ENCODE measurements at regions not wholly inside any gene's neighbourhood (a gene's known extent, or its start where the extent isn't known, plus 50 kb on each side); places are given as distances from the start of the nearest gene placed in this dataset.

DNA sequence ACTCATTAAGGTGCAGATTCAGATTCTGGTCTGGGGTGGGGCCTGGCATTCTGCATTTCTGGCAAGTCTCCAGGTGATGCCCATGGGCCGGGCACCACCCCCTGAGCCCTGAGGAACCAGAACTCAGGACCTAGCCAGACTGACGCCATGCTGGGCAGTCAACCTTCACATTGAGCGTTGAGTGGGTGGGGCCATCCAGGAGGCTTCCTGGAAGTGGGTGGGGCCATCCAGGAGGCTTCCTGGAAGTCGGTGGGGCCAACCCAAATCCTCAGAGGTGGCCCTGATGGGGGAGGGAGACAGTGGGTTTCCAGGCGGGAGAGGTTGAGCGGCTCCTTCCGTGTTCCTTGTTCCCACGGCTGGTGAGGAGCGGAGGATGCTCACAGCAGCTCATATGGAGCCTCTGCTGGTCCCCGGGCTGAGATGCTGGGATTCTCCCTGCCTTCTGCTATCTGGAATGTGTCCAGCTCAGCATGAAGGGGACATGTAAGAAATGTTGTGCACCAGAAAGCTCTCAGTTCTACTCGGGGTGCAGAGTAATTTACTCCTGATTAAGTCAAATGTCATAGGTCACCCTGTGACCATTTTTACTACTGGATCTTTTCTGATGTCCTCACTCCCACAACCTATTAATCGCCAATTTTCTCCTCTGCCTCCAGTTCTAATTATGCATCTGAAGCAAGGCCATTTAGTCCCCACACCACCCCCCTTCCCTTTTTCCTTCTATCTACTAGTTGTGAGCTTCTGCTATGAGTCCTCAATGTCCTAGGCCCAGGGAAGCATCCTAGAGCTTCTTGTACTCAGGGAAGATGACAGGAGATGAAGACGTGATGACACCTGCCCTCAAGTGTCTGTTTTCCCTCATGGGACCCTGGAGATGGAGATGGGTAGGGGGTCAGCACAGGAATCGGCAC lies 435.4 kb downstream of the PTPRU start:
- BruUV-seq (replicated peaks), result no TSS peak
- TF ChIP-seq JUND (CRISPR knock-in tag; IDR thresholded peaks at IDR 0.05) (no peak), YY1 (IDR thresholded peaks at IDR 0.05; ENCODE audit: insufficient read depth, insufficient replicate concordance, low read depth, low read length) (no peak)
- Histone ChIP-seq H3K4me1 (ENCODE audit: insufficient read depth, low read length) (no peaks in the 10 kb centered on the region), H3K27me3 (ENCODE audit: control insufficient read depth in 1 of 2, insufficient read depth in 2 of 2, low read length in 2 of 2) (no peaks in the 10 kb centered on the region; a peak in 1 of 5 replicates), H3K79me2 (ENCODE audit: insufficient read depth, low read length) (no peaks in the 10 kb centered on the region), H2AFZ (ENCODE audit: low read length) (no peak overlapping the region), H4K20me1 (ENCODE audit: insufficient read depth, low read length) (no peaks in the 10 kb centered on the region), H3K9ac (ENCODE audit: insufficient read depth, low read depth, low read length) (no peak overlapping the region), H3K36me3 (replicated peaks in 1 of 2; ENCODE audit: control insufficient read depth in 1 of 2, insufficient read depth in 2 of 2, low read length in 2 of 2) (no peaks in the 10 kb centered on the region), H3K9me3 (ENCODE audit: low read length) (no peaks in the 10 kb centered on the region), H3K4me2 (ENCODE audit: low read depth, low read length) (no peak overlapping the region), H3K4me3 (replicated peaks in 1 of 3; ENCODE audit: insufficient read depth in 1 of 3, low read depth in 2 of 3, low read length in 3 of 3) (no peak overlapping the region), H3K27ac (ENCODE audit: extremely low read length, insufficient read depth, low read length) (no peak overlapping the region)
- in situ Hi-C loops (cut with HindIII; ENCODE audit: extremely low pct_ligation_motif_present, low pct_unique_long_range_greater_than_20kb) (no loop called here), intact Hi-C loops (cut with micrococcal nuclease; ENCODE audit: unreplicated experiment) (no loop called here)
- ATAC-seq (no peak), FAIRE-seq (no peak), DNase-seq (ENCODE audit: low spot score) (no peak)
- ChIA-PET POLR2A (no interaction called here), CTCF (ENCODE audit: low intra/inter-chr PET ratio, low total read pairs) (no interaction called here)
- 0% methylated on average over 4 of the region's 14 CpGs for WGBS (ENCODE audit: low lambda C conversion rate)

DNA sequence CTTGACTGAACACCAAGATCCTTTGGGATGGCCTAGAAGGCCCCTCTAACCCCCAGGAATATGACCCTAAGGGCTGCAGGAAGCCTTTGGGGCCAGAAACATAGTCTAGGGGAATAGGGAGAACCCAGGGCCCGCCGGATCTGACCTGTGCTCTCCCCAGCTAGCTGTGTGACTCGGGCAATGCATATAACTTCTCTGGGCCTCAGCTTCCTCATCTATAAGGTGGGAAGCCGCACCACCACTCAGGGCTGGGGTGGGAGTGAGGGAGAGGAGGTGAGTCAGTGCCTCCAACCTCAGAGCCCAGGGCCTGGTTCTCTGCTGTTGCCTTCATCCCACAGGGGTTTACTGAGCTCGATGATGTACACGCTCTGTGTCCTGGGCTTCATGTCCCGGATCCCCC lies 434.4 kb downstream of the PTPRU start:
- Histone ChIP-seq H3K4me2 (ENCODE audit: low read depth, low read length) (no peak overlapping the region), H3K4me3 (replicated peaks in 1 of 3; ENCODE audit: insufficient read depth in 1 of 3, low read depth in 2 of 3, low read length in 3 of 3) (no peak overlapping the region), H3K27me3 (ENCODE audit: control insufficient read depth in 1 of 2, insufficient read depth in 2 of 2, low read length in 2 of 2) (no peaks in the 10 kb centered on the region; a peak in 1 of 5 replicates), H2AFZ (ENCODE audit: low read length) (no peak overlapping the region), H3K4me1 (ENCODE audit: insufficient read depth, low read length) (no peaks in the 10 kb centered on the region), H4K20me1 (ENCODE audit: insufficient read depth, low read length) (no peaks in the 10 kb centered on the region), H3K9ac (ENCODE audit: insufficient read depth, low read depth, low read length) (no peak overlapping the region), H3K27ac (ENCODE audit: extremely low read length, insufficient read depth, low read length) (no peak overlapping the region), H3K79me2 (ENCODE audit: insufficient read depth, low read length) (no peaks in the 10 kb centered on the region), H3K9me3 (ENCODE audit: low read length) (no peaks in the 10 kb centered on the region), H3K36me3 (replicated peaks in 1 of 2; ENCODE audit: control insufficient read depth in 1 of 2, insufficient read depth in 2 of 2, low read length in 2 of 2) (no peaks in the 10 kb centered on the region)
- ChIA-PET CTCF (ENCODE audit: low intra/inter-chr PET ratio, low total read pairs) (no interaction called here), POLR2A (no interaction called here)
- in situ Hi-C loops (cut with HindIII; ENCODE audit: extremely low pct_ligation_motif_present, low pct_unique_long_range_greater_than_20kb) (no loop called here), intact Hi-C loops (cut with micrococcal nuclease; ENCODE audit: unreplicated experiment) (no loop called here)
- DNase-seq (ENCODE audit: low spot score), result no peak
- WGBS (ENCODE audit: low lambda C conversion rate), result no CpG with 5 or more reads among the region's 7 CpGs
- FAIRE-seq, result no peak
- BruUV-seq (replicated peaks), result no TSS peak
- ATAC-seq, result no peak
- TF ChIP-seq ZSCAN22 (CRISPR knock-in tag; IDR thresholded peaks at IDR 0.05) (no peak), HDAC1 (CRISPR knock-in tag; IDR thresholded peaks at IDR 0.05) (no peak), ZNF20 (CRISPR knock-in tag; IDR thresholded peaks at IDR 0.05) (no peak), ZFP62 (CRISPR knock-in tag; IDR thresholded peaks at IDR 0.05) (no peak), ZNF891 (CRISPR knock-in tag; IDR thresholded peaks at IDR 0.05) (no peak)
- TF ChIP-seq, protein P1, sequence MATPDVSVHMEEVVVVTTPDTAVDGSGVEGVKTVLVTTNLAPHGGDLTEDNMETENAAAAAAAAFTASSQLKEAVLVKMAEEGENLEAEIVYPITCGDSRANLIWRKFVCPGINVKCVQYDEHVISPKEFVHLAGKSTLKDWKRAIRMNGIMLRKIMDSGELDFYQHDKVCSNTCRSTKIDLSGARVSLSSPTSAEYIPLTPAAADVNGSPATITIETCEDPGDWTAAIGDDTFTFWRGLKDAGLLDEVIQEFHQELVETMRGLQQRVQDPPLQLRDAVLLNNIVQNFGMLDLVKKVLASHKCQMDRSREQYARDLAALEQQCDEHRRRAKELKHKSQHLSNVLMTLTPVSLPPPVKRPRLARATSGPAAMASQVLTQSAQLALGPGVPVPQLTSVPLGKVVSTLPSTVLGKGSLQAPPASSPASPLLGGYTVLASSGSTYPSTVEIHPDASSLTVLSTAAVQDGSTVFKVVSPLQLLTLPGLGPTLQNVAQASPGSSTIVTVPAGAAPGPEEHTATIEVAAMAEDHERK (CRISPR knock-in tag; IDR thresholded peaks at IDR 0.05; ENCODE audit: low read depth), result no peak
- TF ChIP-seq, protein P2, sequence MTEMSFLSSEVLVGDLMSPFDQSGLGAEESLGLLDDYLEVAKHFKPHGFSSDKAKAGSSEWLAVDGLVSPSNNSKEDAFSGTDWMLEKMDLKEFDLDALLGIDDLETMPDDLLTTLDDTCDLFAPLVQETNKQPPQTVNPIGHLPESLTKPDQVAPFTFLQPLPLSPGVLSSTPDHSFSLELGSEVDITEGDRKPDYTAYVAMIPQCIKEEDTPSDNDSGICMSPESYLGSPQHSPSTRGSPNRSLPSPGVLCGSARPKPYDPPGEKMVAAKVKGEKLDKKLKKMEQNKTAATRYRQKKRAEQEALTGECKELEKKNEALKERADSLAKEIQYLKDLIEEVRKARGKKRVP (CRISPR knock-in tag; IDR thresholded peaks at IDR 0.05), result no peak
- TF ChIP-seq, protein P3, sequence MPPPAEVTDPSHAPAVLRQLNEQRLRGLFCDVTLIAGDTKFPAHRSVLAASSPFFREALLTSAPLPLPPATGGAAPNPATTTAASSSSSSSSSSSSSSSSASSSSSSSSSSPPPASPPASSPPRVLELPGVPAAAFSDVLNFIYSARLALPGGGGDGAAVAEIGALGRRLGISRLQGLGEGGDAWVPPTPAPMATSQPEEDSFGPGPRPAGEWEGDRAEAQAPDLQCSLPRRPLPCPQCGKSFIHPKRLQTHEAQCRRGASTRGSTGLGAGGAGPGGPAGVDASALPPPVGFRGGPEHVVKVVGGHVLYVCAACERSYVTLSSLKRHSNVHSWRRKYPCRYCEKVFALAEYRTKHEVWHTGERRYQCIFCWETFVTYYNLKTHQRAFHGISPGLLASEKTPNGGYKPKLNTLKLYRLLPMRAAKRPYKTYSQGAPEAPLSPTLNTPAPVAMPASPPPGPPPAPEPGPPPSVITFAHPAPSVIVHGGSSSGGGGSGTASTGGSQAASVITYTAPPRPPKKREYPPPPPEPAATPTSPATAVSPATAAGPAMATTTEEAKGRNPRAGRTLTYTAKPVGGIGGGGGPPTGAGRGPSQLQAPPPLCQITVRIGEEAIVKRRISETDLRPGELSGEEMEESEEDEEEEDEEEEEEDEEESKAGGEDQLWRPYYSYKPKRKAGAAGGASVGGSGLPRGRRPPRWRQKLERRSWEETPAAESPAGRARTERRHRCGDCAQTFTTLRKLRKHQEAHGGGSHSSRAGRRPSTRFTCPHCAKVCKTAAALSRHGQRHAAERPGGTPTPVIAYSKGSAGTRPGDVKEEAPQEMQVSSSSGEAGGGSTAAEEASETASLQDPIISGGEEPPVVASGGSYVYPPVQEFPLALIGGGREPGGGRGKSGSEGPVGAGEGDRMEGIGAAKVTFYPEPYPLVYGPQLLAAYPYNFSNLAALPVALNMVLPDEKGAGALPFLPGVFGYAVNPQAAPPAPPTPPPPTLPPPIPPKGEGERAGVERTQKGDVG (CRISPR knock-in tag; IDR thresholded peaks at IDR 0.05; ENCODE audit: borderline replicate concordance), result no peak
- TF ChIP-seq, protein P4, sequence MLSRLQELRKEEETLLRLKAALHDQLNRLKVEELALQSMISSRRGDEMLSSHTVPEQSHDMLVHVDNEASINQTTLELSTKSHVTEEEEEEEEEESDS (CRISPR knock-in tag; IDR thresholded peaks at IDR 0.05; ENCODE audit: borderline replicate concordance), result no peak
